HG02763 (cell line): ENCODE measurements at regions not wholly inside any gene's neighbourhood (a gene's known extent, or its start where the extent isn't known, plus 50 kb on each side); places are given as distances from the start of the nearest gene placed in this dataset.

ENCODE experiments used
- ATAC-seq: cut with Tn5 transposase; IDR thresholded peaks from one replicate; pipeline ENCODE4 v1.9.1; 2021; ENCODE audit warnings: mild to moderate bottlenecking, moderate library complexity; ENCODE audit not compliant: unreplicated experiment

- no peak for ATAC-seq
These were observed 167.5 kb upstream of the TOPAZ1 start for GRCh38 chr3:44074181-44074580.

DNA sequence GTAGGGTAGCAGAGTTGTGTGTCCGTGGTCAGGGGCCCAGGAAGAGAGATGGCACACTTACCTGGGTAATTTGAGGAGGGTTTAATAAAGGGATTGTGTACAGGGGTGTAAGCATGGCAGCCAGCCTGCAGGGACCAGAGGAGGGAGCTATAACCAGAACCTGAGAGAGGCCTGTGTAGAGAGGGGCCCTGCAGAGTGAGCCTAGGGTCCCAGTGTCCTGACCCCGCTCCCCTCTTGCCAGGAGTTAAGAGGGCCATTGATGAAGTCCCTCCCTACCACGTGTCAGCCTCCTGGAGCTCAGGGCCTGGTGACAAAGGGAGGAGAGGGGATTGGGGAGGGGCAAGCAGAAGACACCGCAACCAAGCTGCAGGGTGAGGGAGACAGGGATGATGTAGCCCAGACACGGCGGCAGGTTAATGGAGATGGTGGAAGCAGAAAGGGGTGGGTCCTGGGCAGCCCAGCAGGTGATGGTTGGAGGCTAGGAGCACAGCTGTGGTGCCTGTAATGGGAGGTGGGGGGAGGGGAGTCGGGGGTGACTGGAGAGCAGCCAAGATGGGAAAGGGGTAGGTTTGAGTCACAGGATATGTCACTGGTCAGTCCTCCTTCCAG is 165.4 kb upstream of the TOPAZ1 start:
- no peak for ATAC-seq

DNA sequence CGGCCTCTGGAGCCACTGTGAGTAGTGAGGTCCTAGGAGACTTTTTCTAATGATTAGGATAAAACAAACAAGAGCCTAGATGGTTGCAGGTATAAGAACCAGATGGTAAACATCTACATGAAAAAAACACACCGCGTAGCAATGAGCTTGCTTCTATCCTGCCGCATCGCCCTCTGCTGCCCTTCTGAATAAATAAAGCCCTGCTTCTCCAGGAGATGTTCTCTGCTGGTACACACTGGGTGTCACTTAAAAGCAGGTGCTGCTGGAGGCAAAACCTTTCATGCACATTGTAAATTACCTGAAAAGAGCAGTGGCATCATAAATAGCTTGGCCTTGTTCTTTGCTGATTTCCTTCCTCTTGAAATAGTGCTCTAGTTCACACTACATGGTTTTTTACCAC is 164.4 kb upstream of the TOPAZ1 start:
- ATAC-seq, result no peak

DNA sequence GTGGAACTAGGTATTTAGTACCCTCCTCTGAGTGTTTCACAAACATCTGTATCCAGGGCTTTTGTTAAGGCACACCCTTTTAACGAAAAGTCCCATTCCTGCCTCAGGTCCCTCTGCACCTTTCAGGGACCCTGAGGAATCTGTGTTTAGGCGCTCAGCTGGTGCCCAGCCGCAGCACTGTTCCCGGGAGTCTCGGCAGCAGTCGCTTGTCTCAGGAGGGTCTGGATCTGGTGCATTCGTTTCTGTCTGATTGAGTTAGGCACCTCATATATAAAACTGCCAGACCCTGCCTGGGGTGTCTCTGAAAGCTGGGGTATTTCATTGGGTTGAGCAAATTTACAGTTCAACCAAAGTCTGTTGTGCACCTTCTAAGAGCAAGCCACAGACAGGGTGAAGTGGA is 162.8 kb upstream of the TOPAZ1 start:
- ATAC-seq, result no peak

DNA sequence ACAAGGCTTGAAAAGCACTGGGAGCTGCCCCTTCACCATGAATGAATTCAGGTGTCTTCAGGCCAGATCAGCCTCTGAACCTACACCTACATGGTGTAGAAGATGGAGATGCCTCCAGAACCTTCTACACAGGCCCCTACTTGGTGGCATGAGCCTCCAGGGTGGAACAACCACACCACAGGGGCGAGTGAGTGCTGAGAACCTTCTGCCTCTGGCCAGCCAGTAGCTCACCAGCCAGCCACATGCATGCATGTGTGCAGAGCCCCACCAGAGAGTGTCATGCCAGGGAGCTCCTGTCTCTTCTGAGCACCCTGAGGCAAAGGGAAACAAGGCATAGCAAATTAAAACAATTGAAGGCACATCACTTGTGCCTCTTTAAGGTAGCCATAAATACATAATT is 161.8 kb upstream of the TOPAZ1 start:
- ATAC-seq, result no peak

GRCh38 chr3:44080474-44081072 is 161.1 kb upstream of the TOPAZ1 start:
- no peak for ATAC-seq

GRCh38 chr3:44090036-44090435 is 151.7 kb upstream of the TOPAZ1 start:
- ATAC-seq, result no peak

GRCh38 chr3:44092497-44092896 is 149.2 kb upstream of the TOPAZ1 start:
- ATAC-seq, result no peak

DNA sequence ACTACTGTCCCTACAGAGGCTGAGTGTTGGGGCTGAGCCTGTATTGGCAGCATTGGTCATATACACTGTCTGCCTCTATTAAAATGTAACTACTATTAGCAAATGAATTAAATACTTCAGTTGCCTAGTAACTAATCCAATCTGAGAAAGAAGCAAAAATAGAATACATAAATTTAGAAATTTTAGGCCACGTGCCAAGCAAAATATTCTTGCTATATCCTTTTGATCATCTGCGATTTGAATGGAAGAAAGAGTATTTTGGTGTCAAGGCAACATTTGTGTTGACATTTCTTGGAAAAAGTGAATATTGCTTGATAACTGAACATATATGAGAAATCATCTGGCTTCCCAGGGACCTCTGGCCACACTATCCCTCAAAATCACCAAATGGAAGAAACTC is 148.2 kb upstream of the TOPAZ1 start:
- ATAC-seq, result no peak

DNA sequence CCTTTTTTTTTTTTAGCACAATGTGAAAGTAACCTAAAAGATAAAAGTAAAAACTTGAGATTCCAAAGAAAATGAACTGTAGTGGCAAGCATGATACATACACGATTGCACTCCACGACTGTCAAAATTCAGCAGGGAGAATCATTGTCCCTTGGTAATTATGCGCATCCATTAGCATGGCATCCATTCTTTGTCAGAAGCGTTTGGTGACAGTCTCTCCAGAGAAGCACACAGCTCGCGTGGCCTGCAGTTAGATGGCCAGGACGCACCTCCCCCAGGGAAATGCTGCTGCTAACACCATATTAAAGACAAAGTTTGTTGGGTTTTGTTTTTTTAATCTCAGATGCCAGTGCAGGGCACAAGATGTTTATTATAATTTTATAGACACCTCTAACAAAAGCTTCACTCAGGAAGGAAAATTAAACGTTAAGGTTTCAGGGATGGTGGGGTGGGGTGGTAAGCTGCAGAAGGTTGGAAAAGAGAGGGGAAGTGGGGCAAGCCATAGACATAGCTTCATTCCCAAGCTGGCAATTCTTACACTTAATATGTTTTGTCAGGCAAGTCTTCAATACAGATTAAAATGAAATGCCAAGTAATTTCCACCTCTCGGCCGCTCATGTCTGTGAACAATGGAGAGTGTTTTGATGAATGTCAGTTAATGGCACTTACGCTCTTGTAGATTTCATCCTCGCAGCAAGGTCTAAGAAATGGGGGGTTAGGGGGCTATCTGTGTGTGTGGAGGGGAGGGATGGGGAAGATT is 142.8 kb upstream of the TOPAZ1 start:
- ATAC-seq, result no peak

DNA sequence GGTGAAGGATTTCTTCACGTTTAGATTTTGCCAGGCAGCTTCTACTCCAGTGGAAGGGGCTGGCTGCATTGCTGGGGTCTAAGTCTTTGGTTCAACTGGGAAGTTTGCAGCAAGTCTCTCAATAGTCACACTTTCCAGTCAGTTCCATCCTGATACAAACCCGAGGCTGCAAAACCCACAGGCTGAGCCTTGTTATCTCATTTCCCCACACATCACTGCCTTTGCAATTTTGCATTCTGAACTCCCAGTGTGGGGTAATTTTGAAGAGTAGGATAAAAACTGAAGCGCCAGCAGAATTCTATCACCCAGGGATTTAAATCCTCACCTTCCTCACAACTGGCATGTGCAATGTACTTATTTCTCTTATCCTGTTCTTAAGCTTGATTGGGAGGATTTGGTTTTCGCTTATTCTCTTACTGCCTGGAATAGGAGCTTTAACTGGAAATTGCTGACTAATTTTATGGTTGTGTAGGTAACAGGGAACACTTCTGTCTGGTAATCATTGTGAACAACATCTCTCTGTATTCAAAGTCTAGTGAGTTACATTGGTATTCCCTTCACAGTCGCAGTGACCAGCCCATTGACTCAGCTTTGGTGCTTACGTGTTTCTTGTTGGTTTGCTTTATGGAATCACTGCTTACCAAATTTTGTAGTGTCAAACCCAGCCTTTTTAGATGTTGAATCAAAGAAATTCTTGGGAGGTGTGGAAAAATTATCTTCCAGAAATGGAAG is 142.0 kb upstream of the TOPAZ1 start:
- ATAC-seq, result no peak

DNA sequence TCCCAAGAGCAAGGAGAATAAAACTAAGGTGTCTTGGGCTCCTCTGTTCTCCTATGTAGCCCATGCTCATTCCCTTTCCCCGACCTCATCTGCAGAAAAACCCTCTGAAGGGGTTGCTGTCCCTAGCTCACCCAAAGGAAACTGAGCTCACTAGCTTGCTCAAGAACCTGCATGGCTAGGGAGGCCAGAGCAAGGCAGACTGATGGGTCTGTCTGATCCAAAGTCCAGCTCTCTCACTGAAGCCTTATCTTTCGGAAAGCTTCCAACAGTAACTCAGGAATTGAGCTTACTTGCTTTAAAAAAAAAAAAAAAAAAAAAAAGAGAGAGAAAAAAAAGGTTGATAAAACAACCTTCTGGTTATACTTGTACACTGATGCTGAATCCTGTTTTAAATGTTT is 141.4 kb upstream of the TOPAZ1 start:
- no peak for ATAC-seq

DNA sequence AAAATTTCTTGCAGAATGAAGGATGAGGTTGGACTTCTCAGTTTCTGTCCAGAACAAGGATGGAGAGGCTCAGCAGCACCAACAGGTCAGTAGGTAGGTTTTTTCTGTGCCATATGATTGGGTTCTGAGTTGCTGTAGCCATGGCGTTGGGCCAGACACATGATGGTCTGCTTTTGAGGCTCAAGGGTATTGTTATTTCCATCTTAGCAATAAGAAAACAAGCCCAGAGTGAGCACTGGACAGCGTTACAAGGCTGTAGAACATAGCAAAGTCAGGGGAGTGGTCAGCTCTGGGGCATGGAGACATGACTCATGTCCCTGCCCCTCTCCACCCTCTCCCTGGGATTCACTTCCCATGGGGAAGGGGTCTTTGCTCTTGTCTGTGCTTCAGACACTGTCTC is 137.6 kb upstream of the TOPAZ1 start:
- no peak for ATAC-seq

- ATAC-seq, result peak; percentile 91
These were observed 136.9 kb upstream of the TOPAZ1 start for GRCh38 chr3:44104668-44105321.

DNA sequence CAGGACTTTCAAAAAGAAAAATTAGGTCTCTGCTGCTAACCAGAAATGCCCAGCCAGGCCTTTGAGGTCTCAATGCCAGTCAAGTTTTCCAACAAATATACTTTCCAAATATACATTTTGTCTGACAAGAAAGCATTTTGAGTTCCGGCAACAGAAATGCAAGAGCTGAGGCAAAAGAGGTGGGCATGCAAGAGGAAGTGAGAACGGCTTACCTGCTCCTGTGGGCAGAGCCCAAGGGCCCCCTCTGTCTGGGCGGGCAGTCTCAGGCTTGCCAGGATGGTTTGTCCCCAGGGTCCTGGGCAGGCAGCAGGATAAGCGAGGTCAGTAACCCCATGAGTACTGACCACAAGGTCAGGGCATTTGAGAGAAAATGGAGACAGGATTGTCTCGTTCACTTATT is 136.1 kb upstream of the TOPAZ1 start:
- ATAC-seq, result no peak

DNA sequence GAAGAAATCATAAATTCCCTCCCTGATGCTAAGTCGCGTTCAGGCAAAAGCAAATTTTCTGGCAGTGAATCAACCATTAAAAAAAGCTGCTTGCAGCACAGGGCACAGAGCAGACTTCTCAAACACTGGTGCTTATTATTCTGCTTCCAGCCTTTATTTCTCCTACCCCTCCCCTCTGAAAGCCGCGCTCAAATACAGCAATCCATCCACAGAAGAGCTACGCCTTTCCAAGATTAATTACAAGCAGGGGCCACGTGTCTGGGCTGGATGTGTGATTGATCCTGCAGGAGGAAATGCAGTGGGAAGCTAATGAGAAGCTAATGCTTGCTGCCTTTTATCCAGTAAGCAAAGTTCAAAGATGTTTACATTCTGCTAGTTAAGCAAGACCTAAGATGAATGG is 134.9 kb upstream of the TOPAZ1 start:
- ATAC-seq, result no peak

- ATAC-seq, result no peak
These were observed 133.2 kb upstream of the TOPAZ1 start for GRCh38 chr3:44108481-44108880.

DNA sequence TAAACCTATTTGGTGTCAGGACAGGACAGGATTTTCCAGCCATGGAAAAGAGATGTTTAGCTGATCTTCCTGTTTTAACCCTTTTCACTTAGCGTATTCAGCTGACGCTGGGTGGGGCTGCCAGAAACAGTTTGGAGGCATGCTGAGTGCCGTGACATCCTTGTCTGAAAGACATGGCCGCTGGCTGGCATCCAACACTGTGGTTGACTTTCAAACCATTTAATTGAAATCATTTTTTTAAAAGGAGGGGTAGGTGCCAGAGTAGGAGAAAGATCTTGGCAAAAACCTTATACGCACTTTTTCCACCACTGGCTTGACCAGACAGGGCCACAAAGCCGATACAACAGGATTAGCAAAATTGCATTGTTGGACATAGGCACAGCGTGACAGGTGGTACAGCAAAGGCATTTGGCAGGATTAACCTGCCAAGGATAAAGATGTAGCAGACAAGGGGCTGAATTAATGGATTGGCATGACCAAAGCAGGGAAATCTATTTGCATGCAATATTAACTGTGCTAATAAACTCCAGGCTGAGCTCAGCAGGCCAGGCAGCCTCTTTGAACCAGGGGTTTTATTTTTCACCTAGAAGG is 131.8 kb upstream of the TOPAZ1 start:
- ATAC-seq, result no peak

- no peak for ATAC-seq
These were observed 131.0 kb upstream of the TOPAZ1 start for GRCh38 chr3:44110648-44111047.

DNA sequence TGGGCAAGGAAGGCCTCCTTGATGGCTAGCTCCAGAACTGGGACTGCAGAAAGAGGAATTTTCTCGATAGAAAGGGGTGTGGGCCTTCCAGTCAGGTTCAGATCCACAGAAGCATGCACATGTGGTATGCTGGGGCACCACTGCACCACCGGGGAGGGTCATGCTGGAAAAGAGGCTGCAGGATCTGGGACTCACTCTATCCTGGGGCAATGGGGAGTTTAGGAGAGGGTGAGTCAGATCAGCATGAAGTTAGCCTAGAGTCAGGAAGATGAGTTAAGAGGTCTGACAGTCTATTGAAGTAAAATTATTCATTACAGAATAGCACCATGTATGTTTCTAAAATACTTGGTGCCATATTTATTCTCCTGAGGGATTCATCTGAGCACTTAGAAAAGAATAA is 130.2 kb upstream of the TOPAZ1 start:
- no peak for ATAC-seq

GRCh38 chr3:44114142-44114541 is 127.5 kb upstream of the TOPAZ1 start:
- ATAC-seq, result no peak
